ENCODE measurements at regions not wholly inside any gene's neighbourhood (a gene's known extent, or its start where the extent isn't known, plus 50 kb on each side); places are given as distances from the start of the nearest gene placed in this dataset.

DNA sequence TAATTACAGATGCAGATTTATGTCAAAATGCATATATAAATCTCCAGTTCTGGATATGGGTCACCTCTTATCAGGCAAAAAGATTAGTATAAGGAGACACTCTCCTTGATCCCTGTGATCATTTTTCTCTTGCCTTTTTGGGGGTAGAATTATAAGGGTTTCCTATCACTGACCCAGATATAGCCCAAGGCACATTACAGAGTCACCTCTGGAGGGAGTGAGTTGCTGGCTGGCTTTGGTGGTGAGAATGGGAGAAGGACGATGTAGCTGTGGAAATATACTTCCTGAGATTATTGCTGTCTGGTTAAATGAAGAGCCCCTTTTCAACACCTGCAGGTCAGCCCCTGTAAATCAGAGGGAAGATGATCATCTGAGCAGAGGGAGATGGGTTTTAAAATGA lies 418.7 kb downstream of the MTX2 start:
- no peak for DNase-seq

DNA sequence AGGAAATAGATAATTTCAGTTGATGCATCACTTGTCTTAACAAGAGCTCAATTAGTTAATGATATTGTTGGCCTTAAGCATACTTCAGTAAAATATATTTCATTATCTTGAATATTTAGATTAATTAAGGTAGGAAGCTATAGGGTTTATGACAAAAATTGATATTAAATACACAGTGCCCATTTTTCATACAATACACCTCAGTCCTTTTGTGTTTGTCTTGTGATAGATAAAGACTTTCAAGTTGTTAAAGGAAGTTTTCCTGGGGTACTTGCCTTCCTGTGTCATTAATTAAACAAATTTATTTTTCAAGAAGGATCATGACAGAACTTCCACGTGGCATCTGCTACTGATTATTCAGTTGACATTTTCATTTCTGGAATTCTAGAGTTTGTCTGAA lies 420.5 kb downstream of the MTX2 start:
- DNase-seq = no peak

- no peak for DNase-seq
Observed at GRCh38 chr2:176691471-176691870, 422.2 kb downstream of the MTX2 start.

GRCh38 chr2:176692533-176692932 lies 423.3 kb downstream of the MTX2 start:
- DNase-seq = no peak

DNA sequence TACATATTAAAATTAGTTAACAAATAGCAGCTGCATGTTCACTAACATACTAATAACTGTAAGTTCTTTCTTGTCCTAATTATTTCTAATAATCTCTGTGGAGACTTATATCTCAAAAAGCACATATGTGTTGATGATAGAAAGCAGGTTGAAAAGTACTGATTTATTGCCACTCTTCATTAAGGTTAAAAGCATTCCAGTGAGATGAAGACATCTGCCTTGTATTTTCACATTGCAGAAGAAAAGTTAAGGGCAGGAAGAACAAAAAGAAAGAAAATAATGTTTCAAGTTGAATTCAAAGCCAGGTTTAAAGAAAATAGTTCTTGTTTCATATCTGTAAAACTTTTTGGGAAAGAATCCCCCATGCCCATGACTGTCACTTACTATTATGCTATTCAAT lies 429.9 kb downstream of the MTX2 start:
- DNase-seq = no peak

DNA sequence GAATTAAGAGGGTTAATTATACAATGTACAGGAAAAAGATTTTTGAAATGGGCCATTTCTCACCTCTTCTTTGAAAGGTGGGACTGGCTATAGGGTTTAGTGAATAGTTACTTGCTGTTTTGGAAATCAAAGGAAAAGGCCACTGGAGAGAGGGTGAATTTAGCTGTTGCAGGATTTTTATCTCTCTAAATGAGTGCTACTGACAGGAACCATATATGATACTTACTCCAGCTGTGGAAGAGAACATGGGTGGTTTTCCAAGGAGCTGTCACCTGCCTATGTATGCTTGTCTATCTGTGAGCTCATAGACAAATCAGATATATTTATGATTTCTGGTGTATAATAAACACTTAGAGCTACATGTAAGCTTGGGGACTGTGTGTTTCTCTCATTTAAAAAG lies 430.4 kb downstream of the MTX2 start:
- no peak for DNase-seq

GRCh38 chr2:176702131-176702530 lies 432.9 kb downstream of the MTX2 start:
- no peak for DNase-seq

DNA sequence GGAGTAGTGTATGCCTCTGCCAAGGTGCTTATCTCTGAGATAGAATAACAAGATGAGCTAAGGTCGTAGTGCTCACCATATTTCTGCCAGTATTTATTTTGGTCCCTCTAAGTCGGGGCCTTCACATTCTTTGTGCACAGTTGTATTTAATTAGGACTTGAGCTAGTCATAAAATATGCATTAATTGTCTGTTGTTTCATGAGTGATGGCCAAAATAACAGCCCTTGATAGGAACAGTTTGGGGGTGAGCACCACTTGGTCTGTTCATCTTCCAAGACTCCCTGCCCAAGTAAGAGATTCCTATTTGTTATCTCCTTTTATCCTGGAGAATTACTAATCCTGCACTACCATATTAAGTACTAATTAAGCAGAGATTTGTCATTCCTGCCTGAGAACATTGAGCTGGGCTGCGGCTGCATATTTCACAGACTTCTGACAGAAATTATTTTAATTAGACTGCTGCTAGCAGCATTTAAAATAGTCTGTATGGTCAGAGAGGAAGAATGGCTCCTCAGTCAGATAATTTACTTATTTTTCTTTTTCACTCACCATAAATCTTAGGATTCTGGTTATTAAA lies 435.1 kb downstream of the MTX2 start:
- no peak for DNase-seq

GRCh38 chr2:176709149-176709951 lies 440.1 kb downstream of the MTX2 start:
- DNase-seq = no peak

DNA sequence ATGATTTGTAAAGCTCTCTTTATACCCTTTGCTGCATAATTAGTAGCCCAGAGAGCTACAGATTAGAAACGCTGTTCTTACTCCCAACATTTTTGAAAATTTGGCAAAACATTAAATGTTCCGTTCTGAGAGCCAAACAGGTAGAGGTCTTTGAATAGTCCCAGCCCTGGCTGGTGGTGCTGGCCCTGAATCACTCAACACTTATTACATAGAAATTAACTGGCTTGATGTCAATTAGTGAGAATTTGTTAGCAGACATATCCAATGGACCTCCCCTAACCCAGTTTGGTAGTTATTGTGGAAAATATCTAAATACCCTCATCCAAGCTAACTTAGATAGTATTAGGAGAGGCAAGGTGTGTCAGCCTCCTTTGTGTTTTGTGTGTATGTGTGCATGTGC lies 440.7 kb downstream of the MTX2 start:
- no peak for DNase-seq

- DNase-seq = no peak
Observed at GRCh38 chr2:176710657-176711186, 441.5 kb downstream of the MTX2 start.

DNA sequence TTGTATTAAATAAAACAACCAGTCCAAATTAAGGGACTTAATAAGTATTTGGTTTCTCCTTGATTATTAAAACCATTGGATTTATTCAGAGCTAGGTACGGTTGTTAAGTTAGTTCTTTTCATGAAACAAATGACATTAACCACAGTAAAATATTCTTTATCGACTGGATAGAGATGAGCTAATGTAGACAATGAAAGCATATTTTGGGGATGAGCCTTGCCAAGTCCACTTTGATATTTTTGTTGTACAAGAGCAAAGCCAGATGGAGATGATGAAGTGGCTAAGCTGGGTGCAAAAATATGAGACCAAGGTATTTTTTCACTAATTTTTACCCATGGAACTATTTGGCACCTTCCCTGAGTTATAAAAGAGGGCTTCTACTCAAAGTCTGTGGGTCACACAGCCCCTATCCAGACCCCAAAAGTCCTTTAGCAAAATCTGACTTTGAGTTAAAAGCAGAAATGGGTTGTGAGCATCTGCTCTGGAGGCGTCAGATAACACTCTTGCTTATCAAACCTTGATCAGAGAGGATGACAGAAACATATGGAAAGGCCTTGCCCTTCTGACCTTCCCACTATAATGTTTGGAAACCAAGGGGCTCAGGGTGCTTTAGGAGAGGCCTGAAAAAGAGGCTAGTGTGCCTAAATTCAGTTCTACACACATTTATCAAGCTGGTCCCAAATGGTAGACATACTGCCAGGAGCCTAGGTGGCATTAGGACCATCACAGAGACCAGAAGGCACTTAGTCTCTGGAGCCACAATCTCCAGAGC lies 456.8 kb downstream of the MTX2 start:
- DNase-seq = no peak

DNA sequence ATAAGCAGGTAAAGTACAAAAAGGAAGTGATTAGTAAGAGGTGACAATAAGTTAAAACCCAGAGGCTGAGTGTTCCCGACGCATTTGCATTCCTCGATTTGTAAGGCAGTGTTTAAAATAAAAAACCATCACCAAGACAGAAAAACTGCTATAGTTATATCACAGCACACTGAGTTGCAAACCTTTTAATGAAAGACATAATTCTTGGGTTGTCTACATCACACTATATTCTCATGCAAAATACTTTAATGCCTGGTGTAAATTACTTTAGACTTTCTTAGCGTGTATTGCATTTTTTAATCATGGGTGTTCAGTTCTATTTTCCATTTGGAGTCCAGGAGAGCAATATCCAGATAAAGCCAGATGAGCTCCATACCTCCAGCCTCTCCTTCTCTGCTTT lies 458.5 kb downstream of the MTX2 start:
- no peak for DNase-seq

- DNase-seq = no peak
Observed at GRCh38 chr2:176729706-176730569, 460.7 kb downstream of the MTX2 start.

GRCh38 chr2:176732780-176733179 lies 463.5 kb downstream of the MTX2 start:
- no peak for DNase-seq

DNA sequence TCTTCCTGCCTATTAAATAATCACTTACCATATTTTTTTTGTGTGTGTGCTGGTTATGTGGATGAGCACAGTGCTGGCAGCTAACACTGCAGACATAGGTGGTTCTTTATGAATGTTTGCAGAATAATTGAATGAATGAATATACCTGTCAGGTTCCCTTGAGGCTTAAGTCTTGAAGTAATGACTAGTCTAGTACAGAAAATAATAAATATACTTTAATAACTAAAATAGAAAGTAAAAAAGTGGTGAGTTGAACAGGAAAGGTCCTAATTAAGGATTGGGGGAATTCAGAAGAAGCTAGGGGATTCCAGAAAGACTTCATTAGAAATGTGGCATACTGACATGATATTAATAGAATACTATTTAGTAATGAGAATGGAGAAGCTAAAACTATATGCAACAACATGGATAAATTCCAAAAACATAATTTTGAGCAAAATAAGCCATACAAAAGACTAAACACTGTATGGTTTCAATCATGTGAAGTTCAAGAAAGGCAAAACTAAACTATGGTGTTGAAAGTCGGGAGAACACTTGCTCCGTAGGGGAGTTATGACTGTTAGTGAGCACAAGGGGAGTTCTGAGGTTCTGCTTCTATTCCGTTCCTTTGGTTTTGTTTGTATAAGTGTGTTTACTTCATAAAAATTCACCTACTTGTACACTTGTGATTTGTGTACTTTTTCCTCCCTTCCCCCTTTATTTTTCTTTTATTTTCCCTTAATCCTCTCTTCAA lies 464.6 kb downstream of the MTX2 start:
- no peak for DNase-seq

GRCh38 chr2:176734868-176735267 lies 465.6 kb downstream of the MTX2 start:
- no peak for DNase-seq

- DNase-seq = no peak
Observed at GRCh38 chr2:176742271-176742670, 470.3 kb upstream of the HNRNPA3 start.

DNA sequence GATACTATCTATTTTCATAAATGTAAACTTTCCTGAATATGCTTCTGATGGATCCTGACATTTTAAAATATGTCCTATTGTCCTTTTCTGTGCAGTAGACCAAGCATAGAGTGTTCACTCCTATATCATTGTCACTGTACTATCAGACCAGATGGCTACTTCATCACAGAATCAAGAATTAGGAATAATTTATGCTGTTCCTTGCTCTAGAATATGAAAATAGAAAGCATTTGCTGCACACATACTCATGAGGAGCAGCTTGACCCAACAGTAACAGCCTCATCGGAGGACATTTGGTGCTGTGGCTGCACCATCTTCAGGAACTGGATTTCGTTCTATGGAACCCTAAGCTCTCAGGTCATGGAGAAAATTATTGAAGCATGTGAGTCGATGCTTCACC lies 468.9 kb upstream of the HNRNPA3 start:
- no peak for DNase-seq

GRCh38 chr2:176744146-176744545 lies 468.4 kb upstream of the HNRNPA3 start:
- no peak for DNase-seq

DNA sequence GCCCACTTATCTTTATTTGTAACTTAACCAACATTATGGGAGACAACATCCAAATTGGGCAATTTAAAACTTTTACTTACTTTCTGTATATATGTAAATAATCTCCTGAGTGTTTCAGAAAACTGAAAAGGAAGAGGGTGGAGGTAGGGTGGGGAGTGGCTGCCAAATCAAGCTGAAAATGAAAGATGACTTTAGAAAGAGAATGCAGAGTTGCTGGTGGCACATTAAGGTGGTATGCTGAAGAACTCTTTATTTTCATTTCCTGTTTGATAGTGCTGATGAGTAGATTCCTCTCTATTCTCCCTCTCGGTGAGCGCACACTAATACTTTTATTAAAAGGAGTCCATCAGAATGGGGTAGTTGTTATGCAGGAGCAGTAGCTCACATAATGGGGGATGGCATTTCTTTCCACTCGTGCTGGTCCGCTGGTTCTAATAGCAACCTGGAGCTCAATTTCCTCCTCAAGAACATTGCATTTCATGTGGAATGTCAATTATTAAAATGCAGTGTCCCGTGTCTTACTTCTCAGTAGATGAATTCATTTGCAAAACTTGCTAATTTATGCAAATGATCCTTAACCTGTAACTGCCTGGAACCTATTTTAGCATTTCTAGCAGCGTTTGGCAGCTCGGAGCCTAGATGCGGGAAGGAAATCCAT lies 466.9 kb upstream of the HNRNPA3 start:
- DNase-seq = no peak

- no peak for DNase-seq
Observed at GRCh38 chr2:176746411-176746810, 466.2 kb upstream of the HNRNPA3 start.
